Myocyte (in vitro differentiated cells): ENCODE measurements at regions not wholly inside any gene's neighbourhood (a gene's known extent, or its start where the extent isn't known, plus 50 kb on each side); places are given as distances from the start of the nearest gene placed in this dataset.
"Not testable (repeated sequence)": the region's sequence is repeated elsewhere in the genome, so short reads cannot be mapped to it uniquely, and the experiment has no call there.

Source experiments
- DNase-seq: peaks from one replicate; pipeline ENCODE4 v3.0.0-alpha.2; 2012; ENCODE audit warnings: low read depth

DNA sequence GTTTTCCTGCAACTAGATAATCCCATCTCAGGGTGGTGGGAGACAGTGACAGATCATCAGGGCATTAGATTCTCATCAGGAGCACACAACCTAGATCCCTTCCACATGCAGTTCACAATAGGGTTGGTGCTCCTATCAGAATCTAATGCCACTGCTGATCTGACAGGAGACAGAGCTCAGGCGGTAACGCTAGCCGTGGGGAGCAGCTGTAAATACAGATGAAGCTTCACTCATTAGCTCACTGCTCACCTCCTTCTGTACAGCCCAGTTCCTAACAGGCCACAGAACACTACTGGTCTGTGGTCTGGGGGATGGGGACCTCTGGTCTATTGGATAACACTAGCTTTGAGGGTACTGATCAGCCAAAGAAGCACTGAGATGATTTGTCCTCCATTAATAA, 66.6 kb upstream of the ZNF195 start:
- DNase-seq = not testable (repeated sequence)

DNA sequence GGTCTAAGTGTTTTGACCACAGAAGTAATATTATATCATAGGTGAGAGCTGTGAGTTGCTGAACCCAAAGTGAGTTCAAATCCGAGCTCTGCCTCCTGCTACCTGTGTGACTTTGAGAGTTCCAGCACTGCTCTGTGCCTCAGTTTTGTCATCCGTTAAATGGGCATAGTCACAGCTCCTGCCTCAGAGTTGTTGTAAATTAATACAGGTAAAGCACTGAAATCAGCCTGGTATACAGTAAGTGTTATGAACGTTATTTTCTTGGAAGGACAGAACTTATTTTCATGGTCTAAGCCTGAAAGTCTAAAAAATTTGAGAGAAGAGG, 65.4 kb upstream of the ZNF195 start:
- not testable (repeated sequence) for DNase-seq

DNA sequence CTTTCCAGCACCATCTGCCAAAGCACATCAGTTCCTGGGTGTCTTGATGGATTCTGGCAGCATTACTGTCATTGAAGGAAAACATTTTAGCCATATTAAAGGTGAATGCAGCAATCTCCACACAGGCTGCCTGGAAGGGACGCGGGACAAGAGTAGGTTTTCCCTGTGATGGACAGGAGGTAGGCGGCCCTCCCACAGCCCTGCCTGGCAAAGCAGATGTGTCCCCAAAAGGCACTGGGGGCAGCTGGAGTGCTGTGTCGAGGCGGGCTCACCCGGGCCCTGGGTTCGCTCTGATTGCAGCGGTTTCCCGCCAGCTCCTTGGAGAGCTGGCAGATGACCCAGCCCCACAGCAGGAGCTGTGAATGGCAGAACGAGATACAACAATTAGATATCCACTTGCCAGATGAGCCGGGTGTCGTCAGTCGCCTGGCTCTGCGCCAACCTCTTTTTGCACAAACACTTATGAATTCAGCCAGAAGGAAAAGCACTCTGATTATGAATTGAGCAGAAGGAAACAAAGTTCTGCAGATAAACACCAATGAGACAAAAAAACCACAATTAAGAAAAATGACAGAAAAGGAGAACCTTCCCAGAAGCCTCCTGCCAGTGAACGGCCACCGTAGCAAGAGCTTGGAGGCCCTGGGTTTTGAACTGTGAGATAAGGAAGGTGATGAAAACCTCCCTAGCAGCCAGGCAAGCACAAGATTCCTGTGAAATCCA, 64.9 kb upstream of the ZNF195 start:
- not testable (repeated sequence) for DNase-seq

DNA sequence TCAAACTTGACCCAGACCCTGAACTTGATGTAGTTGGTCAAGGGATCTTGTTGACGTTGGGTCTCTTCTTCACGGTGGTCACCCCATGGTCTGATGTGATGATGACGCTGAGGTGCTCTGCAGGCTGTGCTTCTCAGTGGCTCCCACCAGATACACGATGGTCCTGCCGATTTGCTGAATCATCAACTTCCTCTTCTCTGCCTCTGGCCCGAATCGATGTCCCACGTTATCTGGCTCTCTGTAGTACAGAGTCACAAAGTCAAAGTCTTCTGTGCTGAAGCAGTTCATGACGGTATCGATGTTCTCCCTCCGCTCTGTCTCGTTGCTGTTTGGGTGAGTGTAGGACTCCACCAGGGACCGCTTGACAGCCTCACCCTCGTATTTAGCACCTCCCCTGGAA, 58.5 kb upstream of the ZNF195 start:
- DNase-seq = not testable (repeated sequence)

DNA sequence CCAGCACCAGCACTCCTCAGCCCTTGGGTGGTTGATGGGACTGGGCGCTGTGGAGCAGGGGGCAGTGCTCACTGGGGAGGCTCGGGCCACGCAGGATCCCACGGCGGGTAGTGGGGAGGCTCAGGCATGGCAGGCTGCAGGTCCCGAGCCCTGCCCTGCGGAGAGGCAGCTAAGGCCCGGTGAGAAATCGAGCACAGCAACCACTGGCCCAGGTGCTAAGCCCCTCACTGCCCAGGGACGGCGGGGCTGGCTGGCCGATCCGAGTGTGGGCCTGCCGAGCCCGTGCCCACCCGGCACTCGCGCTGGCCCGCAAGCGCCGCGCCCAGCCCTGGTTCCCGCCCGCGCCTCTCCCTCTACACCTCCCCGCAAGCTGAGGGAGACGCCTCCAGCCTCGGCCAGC, 56.0 kb upstream of the ZNF195 start:
- no peak for DNase-seq

DNA sequence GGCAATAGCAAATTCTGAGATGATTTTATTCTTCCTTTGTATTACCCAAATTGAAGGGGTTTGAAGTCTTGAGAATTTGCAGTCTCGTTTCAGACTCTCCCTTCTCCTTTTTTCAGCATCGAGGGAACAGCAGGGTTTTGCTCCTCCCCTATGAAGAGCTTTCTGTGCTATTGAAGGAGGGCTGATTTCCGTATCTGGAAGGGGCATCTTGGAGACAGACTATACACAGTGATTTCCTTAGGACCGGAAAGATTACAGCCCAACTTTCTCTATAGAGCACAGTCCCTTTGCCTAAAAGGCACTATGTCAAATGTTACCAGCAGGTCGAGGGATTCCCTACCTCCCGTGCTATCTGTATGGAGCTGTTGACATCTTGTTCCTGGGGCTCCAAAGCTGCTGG, 50.2 kb upstream of the ZNF195 start:
- DNase-seq = not testable (repeated sequence)
